ENCODE measurements at regions not wholly inside any gene's neighbourhood (a gene's known extent, or its start where the extent isn't known, plus 50 kb on each side); places are given as distances from the start of the nearest gene placed in this dataset.

- no peaks in the 10 kb centered on the region for H3K36me3 ChIP-seq
- DNase-seq (no peak), ATAC-seq (no peak)
- no peaks in the 10 kb centered on the region for H3K4me1 ChIP-seq
- intact Hi-C loops (cut with DNase I) = no loop called here
- H3K27ac ChIP-seq = no peak overlapping the region
- no peak overlapping the region for H3K4me3 ChIP-seq
- TF ChIP-seq, protein P1, sequence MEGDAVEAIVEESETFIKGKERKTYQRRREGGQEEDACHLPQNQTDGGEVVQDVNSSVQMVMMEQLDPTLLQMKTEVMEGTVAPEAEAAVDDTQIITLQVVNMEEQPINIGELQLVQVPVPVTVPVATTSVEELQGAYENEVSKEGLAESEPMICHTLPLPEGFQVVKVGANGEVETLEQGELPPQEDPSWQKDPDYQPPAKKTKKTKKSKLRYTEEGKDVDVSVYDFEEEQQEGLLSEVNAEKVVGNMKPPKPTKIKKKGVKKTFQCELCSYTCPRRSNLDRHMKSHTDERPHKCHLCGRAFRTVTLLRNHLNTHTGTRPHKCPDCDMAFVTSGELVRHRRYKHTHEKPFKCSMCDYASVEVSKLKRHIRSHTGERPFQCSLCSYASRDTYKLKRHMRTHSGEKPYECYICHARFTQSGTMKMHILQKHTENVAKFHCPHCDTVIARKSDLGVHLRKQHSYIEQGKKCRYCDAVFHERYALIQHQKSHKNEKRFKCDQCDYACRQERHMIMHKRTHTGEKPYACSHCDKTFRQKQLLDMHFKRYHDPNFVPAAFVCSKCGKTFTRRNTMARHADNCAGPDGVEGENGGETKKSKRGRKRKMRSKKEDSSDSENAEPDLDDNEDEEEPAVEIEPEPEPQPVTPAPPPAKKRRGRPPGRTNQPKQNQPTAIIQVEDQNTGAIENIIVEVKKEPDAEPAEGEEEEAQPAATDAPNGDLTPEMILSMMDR (IDR thresholded peaks at IDR 0.05) = no peak
- H3K9me3 ChIP-seq = no peaks in the 10 kb centered on the region
- H3K27me3 ChIP-seq (ENCODE audit: low read depth) = no peaks in the 10 kb centered on the region
These were observed 306.5 kb upstream of the PCDH20 start for GRCh38 chr13:61722119-61722518.

- Histone ChIP-seq H3K27ac (no peak overlapping the region), H3K27me3 (ENCODE audit: low read depth) (no peaks in the 10 kb centered on the region), H3K4me3 (no peak overlapping the region), H3K4me1 (no peaks in the 10 kb centered on the region), H3K9me3 (no peaks in the 10 kb centered on the region), H3K36me3 (no peaks in the 10 kb centered on the region)
- TF ChIP-seq, protein P1 (IDR thresholded peaks at IDR 0.05) = no peak
- DNase-seq = no peak
- ATAC-seq = no peak
- intact Hi-C loops (cut with DNase I) = no loop called here
These were observed 297.0 kb upstream of the PCDH20 start for GRCh38 chr13:61712621-61713020.

DNA sequence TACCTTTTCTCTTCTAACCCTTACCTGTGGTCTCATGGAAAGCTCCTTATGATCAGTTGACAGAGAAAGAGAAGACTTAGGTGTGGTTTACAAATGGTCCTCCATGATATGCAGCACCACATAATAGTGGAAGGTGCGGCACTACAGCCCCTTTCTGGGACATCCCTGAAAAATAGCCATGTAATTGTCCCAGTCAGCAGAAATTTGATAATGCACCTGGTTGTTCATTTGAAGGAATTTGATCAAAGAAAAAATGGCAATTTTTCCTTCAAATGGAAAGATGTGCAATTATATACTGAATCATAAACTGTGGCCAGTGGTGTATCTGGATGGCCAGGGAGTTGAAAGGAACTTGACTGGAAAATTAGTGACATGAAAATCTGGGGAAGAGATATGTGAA lies 293.6 kb upstream of the PCDH20 start:
- no peak for ATAC-seq

DNA sequence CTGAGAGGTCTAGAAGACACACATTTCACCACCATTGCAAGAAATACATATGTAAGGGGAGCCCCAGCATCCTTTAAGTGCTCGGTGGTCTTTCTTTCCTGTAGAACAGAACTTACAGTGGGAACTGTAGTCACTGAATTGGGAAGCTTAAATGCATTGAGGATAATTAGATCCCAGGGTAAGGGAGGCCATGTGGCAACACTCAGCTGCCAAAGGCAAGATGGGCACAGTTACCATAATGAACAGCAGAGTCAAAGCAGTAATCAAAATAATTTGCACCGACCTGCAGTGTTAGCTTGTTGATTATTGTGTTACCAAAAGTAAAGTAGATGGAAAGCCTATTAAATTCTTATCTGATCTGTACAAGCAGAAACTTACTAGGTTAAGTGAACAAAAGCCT lies 291.2 kb upstream of the PCDH20 start:
- H3K4me3 ChIP-seq = no peak overlapping the region
- H3K9me3 ChIP-seq = no peaks in the 10 kb centered on the region
- H3K27me3 ChIP-seq (ENCODE audit: low read depth) = no peaks in the 10 kb centered on the region
- TF ChIP-seq, protein P1 (IDR thresholded peaks at IDR 0.05) = no peak
- intact Hi-C loops (cut with DNase I) = no loop called here
- H3K4me1 ChIP-seq = no peaks in the 10 kb centered on the region
- no peak for ATAC-seq
- no peak overlapping the region for H3K27ac ChIP-seq
- DNase-seq = no peak
- no peaks in the 10 kb centered on the region for H3K36me3 ChIP-seq

More for the DNA sequence above, 293.6 kb upstream of the PCDH20 start:
- DNase-seq = no peak
- no peak overlapping the region for H3K27ac ChIP-seq
- no peaks in the 10 kb centered on the region for H3K36me3 ChIP-seq
- H3K4me1 ChIP-seq = no peaks in the 10 kb centered on the region
- H3K4me3 ChIP-seq = no peak overlapping the region
- intact Hi-C loops (cut with DNase I) = no loop called here
- no peaks in the 10 kb centered on the region for H3K27me3 ChIP-seq (ENCODE audit: low read depth)
- TF ChIP-seq, protein P1 (IDR thresholded peaks at IDR 0.05) = no peak
- H3K9me3 ChIP-seq = no peaks in the 10 kb centered on the region

- Histone ChIP-seq H3K36me3 (no peaks in the 10 kb centered on the region), H3K9me3 (no peaks in the 10 kb centered on the region), H3K4me3 (no peak overlapping the region), H3K27ac (no peak overlapping the region), H3K27me3 (ENCODE audit: low read depth) (no peaks in the 10 kb centered on the region), H3K4me1 (no peaks in the 10 kb centered on the region)
- ATAC-seq (no peak), DNase-seq (no peak)
- TF ChIP-seq, protein P1 (IDR thresholded peaks at IDR 0.05) = no peak
- intact Hi-C loops (cut with DNase I) = no loop called here
These were observed 285.0 kb upstream of the PCDH20 start for GRCh38 chr13:61700620-61701019.

DNA sequence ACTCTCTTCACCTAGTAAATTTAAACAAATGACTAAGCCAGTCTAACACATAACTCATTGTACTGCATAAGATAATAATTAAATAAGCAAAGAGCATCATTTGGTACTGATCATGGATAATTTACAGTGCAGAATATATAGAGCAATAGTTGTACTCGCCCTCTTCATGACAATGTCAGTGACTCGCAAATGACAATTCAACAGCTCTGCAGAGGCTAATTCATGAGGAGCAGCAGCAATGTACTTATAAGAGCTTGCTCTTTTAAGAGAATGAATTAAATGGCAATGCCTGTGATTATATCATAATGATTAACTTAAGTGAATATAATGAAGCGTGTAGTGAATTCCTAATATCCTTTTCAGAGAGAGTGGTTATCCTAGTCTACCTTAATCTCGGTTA lies 284.5 kb upstream of the PCDH20 start:
- H3K4me1 ChIP-seq = no peaks in the 10 kb centered on the region
- no peak for DNase-seq
- no peak for ATAC-seq
- H3K4me3 ChIP-seq = no peak overlapping the region
- H3K27ac ChIP-seq = no peak overlapping the region
- TF ChIP-seq, protein P1 (IDR thresholded peaks at IDR 0.05) = no peak
- no peaks in the 10 kb centered on the region for H3K9me3 ChIP-seq
- H3K36me3 ChIP-seq = no peaks in the 10 kb centered on the region
- intact Hi-C loops (cut with DNase I) = no loop called here
- no peaks in the 10 kb centered on the region for H3K27me3 ChIP-seq (ENCODE audit: low read depth)

All from lower lobe of right lung (tissue), 2 donors.